GM12878 (cell line): ENCODE measurements at regions not wholly inside any gene's neighbourhood (a gene's known extent, or its start where the extent isn't known, plus 50 kb on each side); places are given as distances from the start of the nearest gene placed in this dataset.

Experiments
- ATAC-seq: fragments of 200-7000 bp; cut with Tn5 transposase; 3 replicates; pipeline ENCODE4 v1.9.1; 2020; ENCODE audit warnings: mild to moderate bottlenecking, moderate library complexity
- BruUV-seq: library from RNA; stranded (reverse); fragments of 400-500 nt; replicated peaks from 2 replicates; lab custom pipeline; 2021; lab: Mats Ljungman, UMichigan
- CTCF ChIA-PET: fragments of 300-600 bp; sonication (Branson Sonifier 250); formaldehyde crosslinking; extraction: SDS; loops from one replicate; lab custom pipeline; 2021; ENCODE audit warnings: inconsistent platforms; lab: Yijun Ruan, JAX
- POLR2A ChIA-PET: fragments of 350-600 bp; formaldehyde crosslinking; extraction: SDS; loops from one replicate; lab custom pipeline; 2021; ENCODE audit warnings: inconsistent platforms; lab: Charles Lee
- RAD21 ChIA-PET: fragments of 300-600 bp; sonication (Branson Sonifier 250); formaldehyde crosslinking; loops from one replicate; lab custom pipeline; 2023; ENCODE audit warnings: antibody characterized with exemption; ENCODE audit not compliant: unreplicated experiment; lab: Charles Lee
- SMC1A ChIA-PET: fragments of 300-600 bp; sonication (Branson Sonifier 250); formaldehyde crosslinking; loops from one replicate; lab custom pipeline; 2023; ENCODE audit not compliant: unreplicated experiment, uncharacterized antibody; lab: Charles Lee
- DNase-seq: peaks from one replicate; pipeline ENCODE4 v3.0.0-alpha.2; 2011; ENCODE audit warnings: low read depth, low spot score
- FAIRE-seq: peaks from 3 replicates; lab custom pipeline; 2011; peaks lifted over from hg19 to GRCh38; lab: Jason Lieb, UNC
- H2AFZ ChIP-seq: 2 replicates; pipeline ENCODE4 v1.6.0; 2011; ENCODE audit warnings: low read depth, low read length, control low read depth; ENCODE audit not compliant: control insufficient read depth
- H3K27ac ChIP-seq: 2 replicates; pipeline ENCODE4 v1.5.1; 2011; ENCODE audit warnings: control low read depth; ENCODE audit not compliant: control insufficient read depth, insufficient read depth
- H3K27me3 ChIP-seq, 2 experiments: replicated peaks in 1 of 2; 2 replicates each; pipeline versions ENCODE4 v1.6.0 to v1.6.1; 2011; ENCODE audit warnings: low read length in 1 of 2; ENCODE audit not compliant: control insufficient read depth in 2 of 2, insufficient read depth in 2 of 2
- H3K36me3 ChIP-seq, 2 experiments: 2 replicates each; pipeline ENCODE4 v1.5.1; 2011; ENCODE audit warnings: low read length in 1 of 2; ENCODE audit not compliant: control insufficient read depth in 2 of 2, insufficient read depth in 2 of 2
- H3K4me1 ChIP-seq: 2 replicates; pipeline ENCODE4 v1.6.1; 2011; ENCODE audit warnings: mild to moderate bottlenecking, low read length, moderate library complexity, mixed read lengths; ENCODE audit not compliant: control insufficient read depth, insufficient read depth
- H3K4me2 ChIP-seq: 2 replicates; pipeline ENCODE4 v1.6.0; 2011; ENCODE audit warnings: control low read depth; ENCODE audit not compliant: control insufficient read depth, insufficient read depth
- H3K4me3 ChIP-seq: fragments of 200-600 bp; sonication (generic); 2 replicates; pipeline ENCODE4 v1.5.1; 2016
- H3K79me2 ChIP-seq: 2 replicates; pipeline ENCODE4 v1.6.0; 2011; ENCODE audit warnings: low read length; ENCODE audit not compliant: control insufficient read depth, insufficient read depth
- H3K9ac ChIP-seq: 2 replicates; pipeline ENCODE4 v1.8.0; 2011; ENCODE audit warnings: low read length, control low read depth, mixed read lengths; ENCODE audit not compliant: control insufficient read depth, insufficient read depth
- H3K9me3 ChIP-seq: replicated peaks from 3 replicates; pipeline ENCODE4 v1.5.1; 2011; ENCODE audit warnings: mild to moderate bottlenecking, low read length; ENCODE audit not compliant: control insufficient read depth, insufficient read depth
- H4K20me1 ChIP-seq: 2 replicates; pipeline ENCODE4 v1.6.0; 2011; ENCODE audit not compliant: control insufficient read depth, insufficient read depth
- NR2F1 ChIP-seq: fragments of 450-650 bp; conservative IDR thresholded peaks from 2 replicates; pipeline ENCODE4 v1.6.1; 2017; ENCODE audit warnings: mild to moderate bottlenecking
- SREBF2 ChIP-seq: IDR thresholded peaks from 2 replicates; pipeline ENCODE4 v1.6.1; 2012; ENCODE audit warnings: mild to moderate bottlenecking, low read length
- ZBED1 ChIP-seq: IDR thresholded peaks from 2 replicates; pipeline ENCODE4 v1.6.1; 2016; ENCODE audit warnings: borderline replicate concordance
- WGBS: methylation state at CpG from one replicate; pipeline ENCODE4 v1.1.6; 2016; ENCODE audit warnings: low lambda C conversion rate; ENCODE audit not compliant: insufficient replicate concordance, insufficient coverage; ENCODE audit errors: missing lambda C conversion rate; 5-methylcytosine and 5-hydroxymethylcytosine counted together
- in situ Hi-C: fragments of 300-500 bp; cut with MboI; formaldehyde crosslinking; loops from 9 replicates; pipeline ENCODE4 v1.14.3; 2018; ENCODE audit warnings: mixed read lengths
- intact Hi-C: fragments of 100-400 bp; cut with micrococcal nuclease; formaldehyde crosslinking; loops from one replicate; pipeline ENCODE4 v1.14.2; 2022; ENCODE audit not compliant: unreplicated experiment
- TF ChIP-seq, protein P1 (sequence below): IDR thresholded peaks from 2 replicates; pipeline ENCODE4 v1.6.1; 2012; ENCODE audit warnings: mild to moderate bottlenecking, low read depth, low read length
- TF ChIP-seq, protein P2 (sequence below): fragments of 450-650 bp; IDR thresholded peaks from 2 replicates; pipeline ENCODE4 v1.6.1; 2017; ENCODE audit warnings: mild to moderate bottlenecking, low read depth, inconsistent platforms; ENCODE audit not compliant: poor library complexity, severe bottlenecking
- TF ChIP-seq, protein P3 (sequence below): fragments of 450-650 bp; IDR thresholded peaks from 2 replicates; pipeline ENCODE4 v1.6.1; 2017; ENCODE audit warnings: antibody characterized with exemption, mild to moderate bottlenecking, moderate library complexity
- TF ChIP-seq, protein P4 (sequence below): fragments of 450-650 bp; IDR thresholded peaks from 2 replicates; pipeline ENCODE4 v1.6.1; 2016; ENCODE audit warnings: mild to moderate bottlenecking

DNA sequence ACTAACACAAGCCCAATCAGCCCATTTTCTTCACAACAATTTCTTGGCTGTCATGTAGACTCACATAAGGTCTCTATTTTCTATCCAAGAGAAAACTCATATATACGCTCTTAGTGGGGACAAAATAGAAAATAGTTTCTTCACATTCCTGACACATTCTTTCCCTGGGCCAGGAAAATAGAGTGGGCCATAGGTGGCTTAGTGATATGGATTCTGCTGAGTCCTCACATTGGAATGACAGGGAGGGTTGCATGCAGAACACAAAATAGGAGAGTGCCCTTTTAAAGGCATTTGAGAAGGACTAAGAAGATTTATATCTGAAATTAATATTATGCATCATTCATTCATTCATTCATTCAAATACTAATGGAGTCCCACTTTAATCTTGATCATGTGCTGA is 207.7 kb downstream of the LYPLAL1 start:
- Histone ChIP-seq H3K4me1 (no peaks in the 10 kb centered on the region), H3K79me2 (no peaks in the 10 kb centered on the region), H3K27ac (no peak overlapping the region), H3K9ac (no peak overlapping the region), H3K36me3 (no peaks in the 10 kb centered on the region), H3K4me3 (no peak overlapping the region), H3K4me2 (no peak overlapping the region), H3K9me3 (no peaks in the 10 kb centered on the region), H4K20me1 (no peaks in the 10 kb centered on the region), H2AFZ (no peak overlapping the region), H3K27me3 (no peaks in the 10 kb centered on the region)
- 97% methylated on average over 1 of the region's 1 CpG for WGBS
- DNase-seq (no peak), FAIRE-seq (no peak), ATAC-seq (no peak)
- SMC1A ChIA-PET: no interaction called here
- RAD21 ChIA-PET: no interaction called here
- in situ Hi-C loops: no loop called here
- CTCF ChIA-PET: interaction anchor here (0.6 kb wide), 1 partner anchor 16 kb away, joined by 3 read pairs; no protein-coding TSS in a partner anchor
- POLR2A ChIA-PET: no interaction called here
- BruUV-seq: no TSS peak
- no peak for TF ChIP-seq SREBF2
- intact Hi-C loops: loop anchor here (10.0 kb wide), 1 partner anchor 697 kb away; no protein-coding TSS in a partner anchor

DNA sequence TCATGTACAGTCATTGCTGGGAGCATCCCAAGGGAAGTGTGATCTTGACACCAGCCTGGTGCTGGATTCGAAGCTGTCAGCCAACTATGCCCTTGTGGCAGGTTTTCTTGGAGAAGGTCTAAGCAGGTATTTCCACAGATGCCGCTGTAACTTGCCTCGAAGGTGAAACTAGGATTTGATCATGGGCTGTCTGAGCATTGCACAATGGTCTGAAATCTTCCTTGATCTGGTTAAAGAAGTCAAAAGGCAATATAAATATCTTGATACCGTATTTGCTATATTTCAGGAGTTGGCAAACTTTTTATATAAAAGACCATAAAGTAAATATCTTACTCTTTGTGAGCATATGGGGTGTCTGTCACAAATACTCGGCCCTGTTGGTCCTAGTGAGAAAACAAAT is 206.8 kb downstream of the LYPLAL1 start:
- SMC1A ChIA-PET: no interaction called here
- no peak overlapping the region for H3K4me3 ChIP-seq
- in situ Hi-C loops (no loop called here), intact Hi-C loops (loop anchor here (10.0 kb wide), 1 partner anchor 696 kb away; no protein-coding TSS in a partner anchor)
- no peaks in the 10 kb centered on the region for H4K20me1 ChIP-seq
- no peak overlapping the region for H3K27ac ChIP-seq
- RAD21 ChIA-PET: no interaction called here
- H3K79me2 ChIP-seq: no peaks in the 10 kb centered on the region
- ATAC-seq (no peak), DNase-seq (no peak), FAIRE-seq (no peak)
- WGBS: 44% methylated on average over 5 of the region's 5 CpGs
- H3K27me3 ChIP-seq: no peaks in the 10 kb centered on the region
- H2AFZ ChIP-seq: no peak overlapping the region
- no TSS peak for BruUV-seq
- H3K4me1 ChIP-seq: no peaks in the 10 kb centered on the region
- no peaks in the 10 kb centered on the region for H3K36me3 ChIP-seq
- no peaks in the 10 kb centered on the region for H3K9me3 ChIP-seq
- CTCF ChIA-PET: no interaction called here
- H3K4me2 ChIP-seq: no peak overlapping the region
- no peak overlapping the region for H3K9ac ChIP-seq
- POLR2A ChIA-PET: no interaction called here
- TF ChIP-seq ZBED1: no peak
- TF ChIP-seq, protein P1, sequence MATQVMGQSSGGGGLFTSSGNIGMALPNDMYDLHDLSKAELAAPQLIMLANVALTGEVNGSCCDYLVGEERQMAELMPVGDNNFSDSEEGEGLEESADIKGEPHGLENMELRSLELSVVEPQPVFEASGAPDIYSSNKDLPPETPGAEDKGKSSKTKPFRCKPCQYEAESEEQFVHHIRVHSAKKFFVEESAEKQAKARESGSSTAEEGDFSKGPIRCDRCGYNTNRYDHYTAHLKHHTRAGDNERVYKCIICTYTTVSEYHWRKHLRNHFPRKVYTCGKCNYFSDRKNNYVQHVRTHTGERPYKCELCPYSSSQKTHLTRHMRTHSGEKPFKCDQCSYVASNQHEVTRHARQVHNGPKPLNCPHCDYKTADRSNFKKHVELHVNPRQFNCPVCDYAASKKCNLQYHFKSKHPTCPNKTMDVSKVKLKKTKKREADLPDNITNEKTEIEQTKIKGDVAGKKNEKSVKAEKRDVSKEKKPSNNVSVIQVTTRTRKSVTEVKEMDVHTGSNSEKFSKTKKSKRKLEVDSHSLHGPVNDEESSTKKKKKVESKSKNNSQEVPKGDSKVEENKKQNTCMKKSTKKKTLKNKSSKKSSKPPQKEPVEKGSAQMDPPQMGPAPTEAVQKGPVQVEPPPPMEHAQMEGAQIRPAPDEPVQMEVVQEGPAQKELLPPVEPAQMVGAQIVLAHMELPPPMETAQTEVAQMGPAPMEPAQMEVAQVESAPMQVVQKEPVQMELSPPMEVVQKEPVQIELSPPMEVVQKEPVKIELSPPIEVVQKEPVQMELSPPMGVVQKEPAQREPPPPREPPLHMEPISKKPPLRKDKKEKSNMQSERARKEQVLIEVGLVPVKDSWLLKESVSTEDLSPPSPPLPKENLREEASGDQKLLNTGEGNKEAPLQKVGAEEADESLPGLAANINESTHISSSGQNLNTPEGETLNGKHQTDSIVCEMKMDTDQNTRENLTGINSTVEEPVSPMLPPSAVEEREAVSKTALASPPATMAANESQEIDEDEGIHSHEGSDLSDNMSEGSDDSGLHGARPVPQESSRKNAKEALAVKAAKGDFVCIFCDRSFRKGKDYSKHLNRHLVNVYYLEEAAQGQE: no peak
- TF ChIP-seq, protein P2, sequence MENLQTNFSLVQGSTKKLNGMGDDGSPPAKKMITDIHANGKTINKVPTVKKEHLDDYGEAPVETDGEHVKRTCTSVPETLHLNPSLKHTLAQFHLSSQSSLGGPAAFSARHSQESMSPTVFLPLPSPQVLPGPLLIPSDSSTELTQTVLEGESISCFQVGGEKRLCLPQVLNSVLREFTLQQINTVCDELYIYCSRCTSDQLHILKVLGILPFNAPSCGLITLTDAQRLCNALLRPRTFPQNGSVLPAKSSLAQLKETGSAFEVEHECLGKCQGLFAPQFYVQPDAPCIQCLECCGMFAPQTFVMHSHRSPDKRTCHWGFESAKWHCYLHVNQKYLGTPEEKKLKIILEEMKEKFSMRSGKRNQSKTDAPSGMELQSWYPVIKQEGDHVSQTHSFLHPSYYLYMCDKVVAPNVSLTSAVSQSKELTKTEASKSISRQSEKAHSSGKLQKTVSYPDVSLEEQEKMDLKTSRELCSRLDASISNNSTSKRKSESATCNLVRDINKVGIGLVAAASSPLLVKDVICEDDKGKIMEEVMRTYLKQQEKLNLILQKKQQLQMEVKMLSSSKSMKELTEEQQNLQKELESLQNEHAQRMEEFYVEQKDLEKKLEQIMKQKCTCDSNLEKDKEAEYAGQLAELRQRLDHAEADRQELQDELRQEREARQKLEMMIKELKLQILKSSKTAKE: no peak
- TF ChIP-seq, protein P3, sequence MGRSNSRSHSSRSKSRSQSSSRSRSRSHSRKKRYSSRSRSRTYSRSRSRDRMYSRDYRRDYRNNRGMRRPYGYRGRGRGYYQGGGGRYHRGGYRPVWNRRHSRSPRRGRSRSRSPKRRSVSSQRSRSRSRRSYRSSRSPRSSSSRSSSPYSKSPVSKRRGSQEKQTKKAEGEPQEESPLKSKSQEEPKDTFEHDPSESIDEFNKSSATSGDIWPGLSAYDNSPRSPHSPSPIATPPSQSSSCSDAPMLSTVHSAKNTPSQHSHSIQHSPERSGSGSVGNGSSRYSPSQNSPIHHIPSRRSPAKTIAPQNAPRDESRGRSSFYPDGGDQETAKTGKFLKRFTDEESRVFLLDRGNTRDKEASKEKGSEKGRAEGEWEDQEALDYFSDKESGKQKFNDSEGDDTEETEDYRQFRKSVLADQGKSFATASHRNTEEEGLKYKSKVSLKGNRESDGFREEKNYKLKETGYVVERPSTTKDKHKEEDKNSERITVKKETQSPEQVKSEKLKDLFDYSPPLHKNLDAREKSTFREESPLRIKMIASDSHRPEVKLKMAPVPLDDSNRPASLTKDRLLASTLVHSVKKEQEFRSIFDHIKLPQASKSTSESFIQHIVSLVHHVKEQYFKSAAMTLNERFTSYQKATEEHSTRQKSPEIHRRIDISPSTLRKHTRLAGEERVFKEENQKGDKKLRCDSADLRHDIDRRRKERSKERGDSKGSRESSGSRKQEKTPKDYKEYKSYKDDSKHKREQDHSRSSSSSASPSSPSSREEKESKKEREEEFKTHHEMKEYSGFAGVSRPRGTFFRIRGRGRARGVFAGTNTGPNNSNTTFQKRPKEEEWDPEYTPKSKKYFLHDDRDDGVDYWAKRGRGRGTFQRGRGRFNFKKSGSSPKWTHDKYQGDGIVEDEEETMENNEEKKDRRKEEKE: no peak
- TF ChIP-seq, protein P4, sequence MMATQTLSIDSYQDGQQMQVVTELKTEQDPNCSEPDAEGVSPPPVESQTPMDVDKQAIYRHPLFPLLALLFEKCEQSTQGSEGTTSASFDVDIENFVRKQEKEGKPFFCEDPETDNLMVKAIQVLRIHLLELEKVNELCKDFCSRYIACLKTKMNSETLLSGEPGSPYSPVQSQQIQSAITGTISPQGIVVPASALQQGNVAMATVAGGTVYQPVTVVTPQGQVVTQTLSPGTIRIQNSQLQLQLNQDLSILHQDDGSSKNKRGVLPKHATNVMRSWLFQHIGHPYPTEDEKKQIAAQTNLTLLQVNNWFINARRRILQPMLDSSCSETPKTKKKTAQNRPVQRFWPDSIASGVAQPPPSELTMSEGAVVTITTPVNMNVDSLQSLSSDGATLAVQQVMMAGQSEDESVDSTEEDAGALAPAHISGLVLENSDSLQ: no peak
- no peak for TF ChIP-seq NR2F1
